OCI-LY7 (cell line): ENCODE measurements at regions not wholly inside any gene's neighbourhood (a gene's known extent, or its start where the extent isn't known, plus 50 kb on each side); places are given as distances from the start of the nearest gene placed in this dataset.

Source experiments
- EZH2phosphoT487 ChIP-seq: fragments of 200-600 bp; sonication (generic); IDR thresholded peaks from 2 replicates; pipeline ENCODE4 v1.6.1; 2018; ENCODE audit warnings: low read depth, borderline replicate concordance, mild to moderate bottlenecking, mixed run types, antibody characterized with exemption, low read length, moderate library complexity, mixed read lengths
- TF ChIP-seq, protein P1 (sequence below): fragments of 200-600 bp; sonication (generic); conservative IDR thresholded peaks from 2 replicates; pipeline ENCODE4 v1.5.1; 2014; ENCODE audit warnings: mild to moderate bottlenecking, antibody characterized with exemption, low read length, moderate library complexity, mixed read lengths

DNA sequence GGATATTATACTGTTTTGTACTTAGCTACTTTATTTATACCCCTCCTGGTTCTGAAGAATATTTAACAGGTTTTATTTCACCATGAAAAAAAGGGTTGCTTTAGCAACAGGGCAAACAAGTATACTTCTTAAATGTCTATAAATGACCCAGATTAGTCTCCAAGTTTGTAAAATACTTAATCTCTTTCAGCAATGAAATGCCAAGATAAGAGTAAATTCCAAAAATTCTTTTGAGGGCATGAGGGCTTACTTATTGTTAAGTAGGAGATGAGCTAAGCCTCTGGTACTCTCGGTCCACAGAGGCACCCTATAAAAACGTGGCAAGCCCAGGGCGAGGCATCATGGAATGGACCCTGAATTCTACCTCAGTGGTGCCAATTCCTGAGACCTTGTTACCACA is 264.8 kb upstream of the NSMCE3 start:
- TF ChIP-seq, protein P1, sequence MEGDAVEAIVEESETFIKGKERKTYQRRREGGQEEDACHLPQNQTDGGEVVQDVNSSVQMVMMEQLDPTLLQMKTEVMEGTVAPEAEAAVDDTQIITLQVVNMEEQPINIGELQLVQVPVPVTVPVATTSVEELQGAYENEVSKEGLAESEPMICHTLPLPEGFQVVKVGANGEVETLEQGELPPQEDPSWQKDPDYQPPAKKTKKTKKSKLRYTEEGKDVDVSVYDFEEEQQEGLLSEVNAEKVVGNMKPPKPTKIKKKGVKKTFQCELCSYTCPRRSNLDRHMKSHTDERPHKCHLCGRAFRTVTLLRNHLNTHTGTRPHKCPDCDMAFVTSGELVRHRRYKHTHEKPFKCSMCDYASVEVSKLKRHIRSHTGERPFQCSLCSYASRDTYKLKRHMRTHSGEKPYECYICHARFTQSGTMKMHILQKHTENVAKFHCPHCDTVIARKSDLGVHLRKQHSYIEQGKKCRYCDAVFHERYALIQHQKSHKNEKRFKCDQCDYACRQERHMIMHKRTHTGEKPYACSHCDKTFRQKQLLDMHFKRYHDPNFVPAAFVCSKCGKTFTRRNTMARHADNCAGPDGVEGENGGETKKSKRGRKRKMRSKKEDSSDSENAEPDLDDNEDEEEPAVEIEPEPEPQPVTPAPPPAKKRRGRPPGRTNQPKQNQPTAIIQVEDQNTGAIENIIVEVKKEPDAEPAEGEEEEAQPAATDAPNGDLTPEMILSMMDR: no peak
- TF ChIP-seq EZH2phosphoT487: no peak
